Mesenchymal stem cell (in vitro differentiated cells and primary cell): ENCODE measurements at regions not wholly inside any gene's neighbourhood (a gene's known extent, or its start where the extent isn't known, plus 50 kb on each side); places are given as distances from the start of the nearest gene placed in this dataset.

ENCODE experiments used
- DNase-seq: peaks from one replicate; pipeline ENCODE4 v3.0.0-alpha.2; 2013
- H2AFZ ChIP-seq: one replicate; pipeline ENCODE4 v1.6.1; 2013; ENCODE audit warnings: low read depth, mild to moderate bottlenecking, control low read depth, inconsistent platforms, low read length, moderate library complexity
- H2AK5ac ChIP-seq: 2 replicates; pipeline ENCODE4 v1.6.1; 2013; ENCODE audit warnings: low read length, moderate library complexity, mild to moderate bottlenecking, inconsistent platforms; ENCODE audit not compliant: severe bottlenecking
- H2BK120ac ChIP-seq: one replicate; pipeline ENCODE4 v1.6.1; 2013; ENCODE audit warnings: low read depth, mild to moderate bottlenecking, inconsistent platforms, low read length, moderate library complexity
- H2BK12ac ChIP-seq, 2 experiments: one replicate each; pipeline ENCODE4 v1.6.1; 2013; ENCODE audit warnings: inconsistent platforms in 2 of 2, low read length in 2 of 2, mild to moderate bottlenecking in 2 of 2, moderate library complexity in 2 of 2, control low read depth in 1 of 2
- H2BK15ac ChIP-seq: one replicate; pipeline ENCODE4 v1.6.1; 2013; ENCODE audit warnings: mild to moderate bottlenecking, low read depth, inconsistent platforms; ENCODE audit not compliant: poor library complexity, severe bottlenecking
- H2BK5ac ChIP-seq: 2 replicates; pipeline ENCODE4 v1.6.1; 2013; ENCODE audit warnings: low read depth, mild to moderate bottlenecking, low read length, control low read depth, inconsistent platforms; ENCODE audit not compliant: poor library complexity, severe bottlenecking
- H3K14ac ChIP-seq, 2 experiments: one replicate each; pipeline ENCODE4 v1.6.1; 2013; ENCODE audit warnings: inconsistent platforms in 2 of 2, low read length in 2 of 2, control low read depth in 1 of 2, mild to moderate bottlenecking in 1 of 2, moderate library complexity in 1 of 2
- H3K18ac ChIP-seq, 2 experiments: one replicate each; pipeline ENCODE4 v1.6.1; 2013; ENCODE audit warnings: inconsistent platforms in 2 of 2, low read length in 2 of 2, control low read depth in 1 of 2, low read depth in 1 of 2, mild to moderate bottlenecking in 1 of 2
- H3K23ac ChIP-seq, 2 experiments: one replicate each; pipeline ENCODE4 v1.6.1; 2013; ENCODE audit warnings: inconsistent platforms in 2 of 2, low read length in 2 of 2, mild to moderate bottlenecking in 2 of 2, moderate library complexity in 2 of 2, control low read depth in 1 of 2
- H3K27ac ChIP-seq: 2 replicates; pipeline ENCODE4 v1.5.1; 2013; ENCODE audit warnings: mild to moderate bottlenecking, moderate library complexity, low read length, control low read depth, inconsistent platforms; ENCODE audit not compliant: poor library complexity, severe bottlenecking
- H3K27me3 ChIP-seq, 2 experiments: 2 replicates each; pipeline versions ENCODE4 v1.6.1 to v1.7.0; 2013; ENCODE audit warnings: low read length in 2 of 2, mild to moderate bottlenecking in 2 of 2, moderate library complexity in 2 of 2, control low read depth in 1 of 2, inconsistent platforms in 1 of 2; ENCODE audit not compliant: control insufficient read depth in 1 of 2, insufficient read depth in 1 of 2
- H3K36me3 ChIP-seq, 2 experiments: 2 replicates each; pipeline versions ENCODE4 v1.6.1 to v1.7.0; 2013; ENCODE audit warnings: low read length in 2 of 2, control low read depth in 1 of 2, inconsistent platforms in 1 of 2, low read depth in 1 of 2, mild to moderate bottlenecking in 1 of 2; ENCODE audit not compliant: insufficient read depth in 2 of 2, control insufficient read depth in 1 of 2
- H3K4ac ChIP-seq, 2 experiments: one replicate each; pipeline ENCODE4 v1.6.1; 2013; ENCODE audit warnings: inconsistent platforms in 2 of 2, low read length in 2 of 2, mild to moderate bottlenecking in 2 of 2, moderate library complexity in 2 of 2, control low read depth in 1 of 2, low read depth in 1 of 2
- H3K4me1 ChIP-seq: 2 replicates; pipeline ENCODE4 v1.6.1; 2013; ENCODE audit warnings: low read depth, low read length, control low read depth; ENCODE audit not compliant: control insufficient read depth, insufficient read depth
- H3K4me2 ChIP-seq: 2 replicates; pipeline ENCODE4 v1.6.1; 2013; ENCODE audit warnings: low read length, mild to moderate bottlenecking, inconsistent platforms; ENCODE audit not compliant: poor library complexity, severe bottlenecking
- H3K4me3 ChIP-seq, 2 experiments: 2 replicates each; pipeline versions ENCODE4 v1.5.1 to v1.7.0; 2013; ENCODE audit warnings: low read length in 2 of 2, mild to moderate bottlenecking in 2 of 2, control low read depth in 1 of 2, low read depth in 1 of 2; ENCODE audit not compliant: insufficient read depth in 1 of 2
- H3K79me1 ChIP-seq: replicated peaks from 2 replicates; pipeline ENCODE4 v1.6.1; 2013; ENCODE audit warnings: mild to moderate bottlenecking, control low read depth, low read length, inconsistent platforms; ENCODE audit not compliant: poor library complexity, severe bottlenecking
- H3K9ac ChIP-seq: 2 replicates; pipeline ENCODE4 v1.7.0; 2013; ENCODE audit warnings: mild to moderate bottlenecking, low read length, moderate library complexity
- H3K9me3 ChIP-seq: 2 replicates; pipeline ENCODE4 v1.7.0; 2013; ENCODE audit warnings: mild to moderate bottlenecking, low read length; ENCODE audit not compliant: control insufficient read depth
- H4K8ac ChIP-seq: one replicate; pipeline ENCODE4 v1.6.1; 2013; ENCODE audit warnings: inconsistent platforms, mild to moderate bottlenecking, low read length, moderate library complexity
- H4K91ac ChIP-seq: one replicate; pipeline ENCODE4 v1.6.1; 2013; ENCODE audit warnings: mild to moderate bottlenecking, low read length, inconsistent platforms
- WGBS: methylation state at CpG from one replicate; pipeline ENCODE4 v1.1.7; 2013; ENCODE audit warnings: mixed read lengths; 5-methylcytosine and 5-hydroxymethylcytosine counted together

- Histone ChIP-seq H3K27me3 (no peaks in the 10 kb centered on the region), H2BK5ac (no peak overlapping the region), H2AK5ac (no peak overlapping the region), H3K4me1 (no peaks in the 10 kb centered on the region), H2BK120ac (no peak overlapping the region), H3K27ac (no peak overlapping the region), H3K18ac (no peak overlapping the region), H2BK15ac (no peak overlapping the region), H3K9ac (no peak overlapping the region), H4K8ac (no peak overlapping the region), H2BK12ac (no peak overlapping the region), H4K91ac (no peak overlapping the region), H3K36me3 (no peaks in the 10 kb centered on the region), H3K4ac (no peak overlapping the region), H3K4me3 (no peak overlapping the region), H3K14ac (no peak overlapping the region), H3K9me3 (no peaks in the 10 kb centered on the region), H2AFZ (no peak overlapping the region), H3K79me1 (no peaks in the 10 kb centered on the region), H3K4me2 (no peak overlapping the region), H3K23ac (no peak overlapping the region)
- WGBS = no CpG with 5 or more reads among the region's 1 CpG
- DNase-seq = no peak
Observed at GRCh38 chr5:84618262-84618661, 233.6 kb upstream of the EDIL3 start.

GRCh38 chr5:84614906-84615305, 230.2 kb upstream of the EDIL3 start:
- Histone ChIP-seq H2BK120ac (no peak overlapping the region), H3K9ac (no peak overlapping the region), H4K91ac (no peak overlapping the region), H3K18ac (no peak overlapping the region), H3K79me1 (no peaks in the 10 kb centered on the region), H3K4me3 (no peak overlapping the region), H3K4ac (no peak overlapping the region), H2AK5ac (no peak overlapping the region), H3K36me3 (no peaks in the 10 kb centered on the region), H3K14ac (no peak overlapping the region), H3K27me3 (no peaks in the 10 kb centered on the region), H2BK5ac (no peak overlapping the region), H3K23ac (no peak overlapping the region), H3K4me1 (no peaks in the 10 kb centered on the region), H2BK12ac (no peak overlapping the region), H2BK15ac (no peak overlapping the region), H4K8ac (no peak overlapping the region), H3K27ac (no peak overlapping the region), H2AFZ (no peak overlapping the region), H3K9me3 (no peaks in the 10 kb centered on the region), H3K4me2 (no peak overlapping the region)
- 94% methylated on average over 3 of the region's 3 CpGs for WGBS
- no peak for DNase-seq

DNA sequence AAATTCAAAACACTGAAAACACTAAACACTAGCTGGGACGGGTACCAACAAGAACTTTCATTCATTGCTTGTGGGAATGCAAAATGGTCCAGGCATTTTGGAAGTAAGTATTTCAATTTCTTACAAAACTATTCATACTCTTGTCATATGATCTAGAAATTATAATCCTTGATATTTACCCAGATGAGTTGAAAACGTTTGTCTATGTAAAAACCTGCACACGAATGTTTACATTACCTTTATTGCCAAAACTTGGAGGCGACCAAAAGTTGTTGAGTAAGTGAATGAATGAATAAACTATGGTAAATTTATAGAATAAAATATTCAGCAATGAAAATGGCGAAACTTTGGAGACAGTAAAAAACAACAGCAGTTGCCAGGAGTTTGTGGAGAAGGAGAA, 222.1 kb upstream of the EDIL3 start:
- DNase-seq = no peak
- H4K8ac ChIP-seq = no peak overlapping the region
- H3K9me3 ChIP-seq = no peaks in the 10 kb centered on the region
- no peaks in the 10 kb centered on the region for H3K4me1 ChIP-seq
- H3K4me2 ChIP-seq = no peak overlapping the region
- H3K27me3 ChIP-seq = no peaks in the 10 kb centered on the region
- no peaks in the 10 kb centered on the region for H3K79me1 ChIP-seq
- WGBS = 96% methylated on average over 4 of the region's 5 CpGs
- H2BK5ac ChIP-seq = no peak overlapping the region
- no peak overlapping the region for H3K4ac ChIP-seq
- H2BK15ac ChIP-seq = no peak overlapping the region
- no peak overlapping the region for H3K23ac ChIP-seq
- H3K9ac ChIP-seq = no peak overlapping the region
- no peak overlapping the region for H3K14ac ChIP-seq
- no peak overlapping the region for H3K4me3 ChIP-seq
- H2BK12ac ChIP-seq = no peak overlapping the region
- no peak overlapping the region for H4K91ac ChIP-seq
- H3K27ac ChIP-seq = no peak overlapping the region
- H3K36me3 ChIP-seq = no peaks in the 10 kb centered on the region
- no peak overlapping the region for H2AK5ac ChIP-seq
- H3K18ac ChIP-seq = no peak overlapping the region
- no peak overlapping the region for H2BK120ac ChIP-seq
- H2AFZ ChIP-seq = no peak overlapping the region

DNA sequence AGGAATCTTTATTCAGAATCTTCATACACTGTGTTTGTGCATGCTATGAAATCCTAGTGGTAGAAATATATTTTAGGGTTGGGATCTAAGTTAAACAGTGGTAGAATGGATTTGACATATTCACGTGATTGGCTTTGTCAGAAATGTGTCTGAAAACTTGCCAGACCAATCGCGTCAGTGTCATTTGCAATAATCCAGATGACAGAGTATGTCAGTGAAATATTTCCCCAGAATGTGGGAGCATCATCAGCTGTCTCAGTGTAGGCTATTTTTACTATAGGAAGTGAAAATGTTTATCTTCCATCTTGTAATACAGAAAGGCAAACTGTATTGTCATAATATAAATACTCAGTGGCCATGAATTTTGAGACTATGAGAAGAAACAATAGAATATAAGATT, 220.6 kb upstream of the EDIL3 start:
- no peak overlapping the region for H3K9ac ChIP-seq
- H2AFZ ChIP-seq = no peak overlapping the region
- no peaks in the 10 kb centered on the region for H3K79me1 ChIP-seq
- no peak overlapping the region for H3K14ac ChIP-seq
- H2BK5ac ChIP-seq = no peak overlapping the region
- H2BK120ac ChIP-seq = no peak overlapping the region
- no peaks in the 10 kb centered on the region for H3K36me3 ChIP-seq
- H4K91ac ChIP-seq = no peak overlapping the region
- no peak overlapping the region for H2BK12ac ChIP-seq
- H2AK5ac ChIP-seq = no peak overlapping the region
- no peak overlapping the region for H3K23ac ChIP-seq
- no peak for DNase-seq
- no peak overlapping the region for H3K4me2 ChIP-seq
- H3K4ac ChIP-seq = no peak overlapping the region
- no peak overlapping the region for H3K4me3 ChIP-seq
- no peaks in the 10 kb centered on the region for H3K27me3 ChIP-seq
- H3K4me1 ChIP-seq = no peaks in the 10 kb centered on the region
- no peak overlapping the region for H2BK15ac ChIP-seq
- H3K9me3 ChIP-seq = no peaks in the 10 kb centered on the region
- WGBS = 95% methylated on average over 3 of the region's 3 CpGs
- H4K8ac ChIP-seq = no peak overlapping the region
- H3K18ac ChIP-seq = no peak overlapping the region
- no peak overlapping the region for H3K27ac ChIP-seq
